Activated T-cell treated with anti-CD3 and anti-CD28 coated beads for 4 hours (primary cell): ENCODE measurements at regions not wholly inside any gene's neighbourhood (a gene's known extent, or its start where the extent isn't known, plus 50 kb on each side); places are given as distances from the start of the nearest gene placed in this dataset.

Experiments used
- DNase-seq: peaks from one replicate; pipeline ENCODE4 v3.0.0-alpha.2; 2020

DNA sequence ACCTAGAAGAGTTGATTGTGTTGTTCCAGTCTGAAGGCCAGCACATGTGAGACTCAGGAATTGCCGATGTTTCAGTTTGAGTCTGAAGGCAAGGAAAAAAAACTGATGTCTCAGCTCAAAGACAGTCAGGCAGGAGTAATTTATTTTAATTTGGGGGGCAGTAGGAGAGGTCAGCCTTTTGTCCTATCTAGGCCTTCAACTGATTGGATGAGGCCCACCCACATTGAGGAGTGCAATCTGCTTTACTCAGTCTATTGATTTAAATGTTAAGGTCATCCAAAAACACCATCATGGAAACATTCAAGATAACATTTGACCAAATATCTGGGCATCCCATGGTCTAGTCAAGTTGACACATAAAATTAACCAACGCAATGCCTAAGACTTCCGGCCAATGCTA is 288.9 kb downstream of the CDK5RAP2 start:
- no peak for DNase-seq

DNA sequence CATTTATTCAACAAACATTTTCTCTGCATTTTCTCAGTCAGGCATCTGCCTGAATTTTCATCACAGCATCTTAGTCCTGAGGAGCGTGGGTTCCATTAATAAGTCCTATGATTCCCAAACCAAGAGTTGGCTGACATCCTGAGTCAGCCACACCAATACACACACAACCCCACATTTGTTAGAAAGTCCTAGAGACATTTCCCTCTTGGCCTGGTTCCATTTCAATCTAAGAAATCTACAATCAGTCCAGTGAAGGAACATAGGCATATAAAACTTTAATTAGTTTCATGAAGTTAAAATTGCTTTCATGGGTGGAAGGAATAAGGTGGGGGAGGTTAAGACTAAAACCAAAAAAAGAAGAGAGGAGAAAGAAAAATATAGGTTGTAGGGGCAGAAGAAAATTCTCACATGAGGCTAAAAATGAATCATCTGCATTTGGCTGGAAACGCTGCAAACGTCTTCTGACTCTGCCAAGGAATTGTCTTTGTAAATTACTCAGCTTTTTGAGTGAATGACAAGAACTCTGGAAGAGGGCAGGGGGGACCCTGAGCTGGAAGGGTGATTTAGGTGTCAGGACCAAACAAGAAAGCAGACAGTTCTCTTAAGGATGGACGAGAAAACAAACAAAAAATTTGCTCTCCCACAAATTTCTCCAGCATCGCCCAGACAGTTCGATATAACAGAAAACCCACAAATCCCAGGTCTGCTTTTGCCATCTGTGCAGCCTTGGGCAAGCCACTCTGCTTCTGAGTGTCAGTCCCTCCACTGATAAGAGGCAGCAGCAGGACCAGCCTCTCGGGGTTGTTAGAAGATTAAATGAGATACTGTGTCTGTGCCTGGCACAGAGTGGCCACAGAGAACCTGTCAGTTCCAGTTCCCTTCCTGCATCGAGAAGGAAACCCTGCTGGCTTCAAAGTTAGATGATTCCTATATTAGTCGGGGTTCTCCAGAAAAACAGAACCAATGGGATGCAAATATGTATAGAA is 289.7 kb downstream of the CDK5RAP2 start:
- DNase-seq, result no peak

DNA sequence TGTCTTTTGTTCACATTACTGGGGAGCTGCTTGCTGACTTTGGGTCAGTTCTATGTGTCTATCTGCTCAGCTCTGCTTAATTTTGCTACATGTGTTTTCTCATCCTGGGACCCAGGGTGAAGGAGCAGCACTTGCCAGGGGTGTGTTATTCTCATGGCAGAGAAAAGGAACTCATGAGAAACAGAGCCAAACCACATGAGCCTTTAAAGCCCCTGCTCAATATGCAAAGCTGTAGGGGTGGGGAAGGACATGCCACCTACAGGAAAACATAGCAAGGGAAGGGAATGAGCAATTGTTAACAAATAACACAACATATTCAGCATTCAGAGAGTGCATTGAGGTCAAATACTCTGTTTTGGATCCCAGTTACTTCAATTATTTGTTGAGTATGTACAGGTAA is 290.9 kb downstream of the CDK5RAP2 start:
- no peak for DNase-seq

DNA sequence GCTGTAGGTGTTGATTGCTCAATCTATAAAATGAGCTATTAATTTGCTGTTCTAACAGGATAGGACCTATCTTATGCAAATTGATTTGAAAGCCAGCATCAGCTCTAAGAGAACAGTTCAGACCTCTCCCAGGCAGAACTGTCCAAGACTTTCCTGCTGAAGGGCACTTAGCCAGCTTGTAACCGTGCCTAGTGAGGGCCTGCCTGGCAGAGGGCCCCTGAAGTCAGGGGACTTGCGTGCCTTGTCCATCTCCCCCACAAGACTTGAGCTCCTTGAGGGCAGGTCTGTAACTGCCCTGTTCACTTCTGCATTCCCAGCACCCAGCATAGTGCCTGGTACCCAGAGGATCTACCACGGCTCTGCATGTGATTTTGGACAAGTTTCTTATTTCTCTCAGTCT is 293.4 kb downstream of the CDK5RAP2 start:
- no peak for DNase-seq

DNA sequence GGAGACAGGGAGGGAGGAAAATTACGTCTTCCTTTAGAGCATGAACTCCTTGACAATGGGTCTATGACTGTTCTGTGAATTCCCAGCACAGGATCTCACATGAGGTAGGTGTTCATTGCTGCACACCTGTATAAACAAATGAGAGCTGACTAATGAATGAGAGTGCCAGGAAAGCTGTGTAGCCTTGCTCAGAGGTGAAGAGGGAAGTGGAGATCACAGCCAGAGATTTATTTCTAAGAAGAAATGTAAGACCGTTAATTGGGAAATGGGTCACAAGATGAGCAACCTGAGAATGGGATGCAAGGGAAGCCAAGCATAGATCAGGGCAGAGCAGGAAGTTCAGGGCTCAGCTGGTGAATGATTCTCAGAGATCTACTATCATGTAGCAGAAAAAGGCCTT is 295.1 kb downstream of the CDK5RAP2 start:
- no peak for DNase-seq

DNA sequence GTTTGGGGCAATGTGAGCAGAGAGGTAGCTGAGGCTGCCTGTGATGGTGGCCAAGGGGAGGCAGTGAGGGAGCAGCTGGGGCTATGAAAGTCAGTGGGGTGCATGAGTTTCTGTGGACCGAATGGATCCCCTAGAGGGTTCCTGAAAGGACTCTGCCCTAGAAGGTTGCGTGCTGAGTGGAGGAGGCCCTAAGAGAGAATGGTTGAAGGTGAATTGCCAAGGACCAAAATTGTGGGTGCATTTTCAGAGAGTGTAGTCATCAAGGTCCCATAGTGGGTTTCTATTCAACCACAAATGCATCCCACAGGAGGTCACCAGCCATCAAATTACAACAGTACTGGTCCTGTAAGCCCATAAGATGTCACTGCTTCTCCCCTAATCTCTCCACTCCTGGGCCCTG is 298.3 kb downstream of the CDK5RAP2 start:
- no peak for DNase-seq

DNA sequence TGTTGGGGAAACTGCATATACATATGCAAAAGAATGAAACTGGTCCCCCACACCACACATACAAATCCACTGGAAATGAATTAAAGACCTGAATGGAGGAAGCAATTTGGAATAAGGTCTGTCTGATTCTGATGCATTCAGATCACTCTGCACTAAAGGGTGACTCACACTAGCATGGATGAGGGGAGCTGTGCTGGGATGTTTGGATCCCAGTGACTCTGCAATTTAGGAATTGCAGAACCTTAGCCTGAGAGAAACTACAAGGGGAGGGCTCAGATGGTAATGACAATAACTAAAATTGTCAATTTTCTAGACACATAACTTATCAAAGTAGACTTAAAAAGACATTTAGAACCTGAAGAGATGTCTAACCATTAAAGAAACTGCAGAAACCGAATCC is 312.0 kb downstream of the CDK5RAP2 start:
- no peak for DNase-seq

DNA sequence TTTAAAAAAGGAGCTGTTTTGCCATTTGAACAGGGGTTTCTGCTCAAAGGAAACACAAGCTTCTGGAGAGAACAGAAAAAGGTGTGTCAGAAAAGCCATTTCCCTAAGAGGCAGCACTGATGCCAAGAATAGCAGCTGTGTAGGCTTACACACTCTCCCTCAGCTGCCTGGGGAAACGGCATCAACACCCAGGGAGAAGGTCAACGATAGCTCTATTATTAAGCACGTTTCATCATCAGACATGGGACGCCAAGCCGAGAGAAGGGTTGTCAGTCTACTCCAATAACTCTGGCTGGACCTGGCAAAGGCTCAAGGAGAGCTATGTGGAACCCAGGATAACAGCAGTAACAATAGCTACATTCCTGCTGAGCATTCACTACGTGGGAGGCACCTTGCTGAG is 314.2 kb downstream of the CDK5RAP2 start:
- DNase-seq, result no peak

DNA sequence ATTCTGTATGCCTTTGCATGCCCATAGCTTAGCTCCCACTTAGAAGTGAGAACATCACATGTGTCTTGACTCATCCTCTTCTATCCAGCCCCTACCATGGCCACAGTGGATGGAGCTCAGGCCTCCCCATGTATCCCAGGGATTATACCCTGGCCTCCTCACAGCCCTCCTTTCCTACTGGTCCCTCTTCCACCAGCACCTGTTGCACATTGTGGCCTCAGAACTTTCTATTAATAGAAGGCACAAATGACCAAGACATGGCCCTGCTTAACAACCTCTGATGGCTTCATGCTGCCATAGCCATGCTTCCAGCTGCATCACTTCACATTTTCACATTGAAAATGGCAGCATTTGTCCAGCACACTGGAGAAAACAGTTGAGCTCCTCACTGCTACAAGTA is 315.4 kb downstream of the CDK5RAP2 start:
- no peak for DNase-seq

DNA sequence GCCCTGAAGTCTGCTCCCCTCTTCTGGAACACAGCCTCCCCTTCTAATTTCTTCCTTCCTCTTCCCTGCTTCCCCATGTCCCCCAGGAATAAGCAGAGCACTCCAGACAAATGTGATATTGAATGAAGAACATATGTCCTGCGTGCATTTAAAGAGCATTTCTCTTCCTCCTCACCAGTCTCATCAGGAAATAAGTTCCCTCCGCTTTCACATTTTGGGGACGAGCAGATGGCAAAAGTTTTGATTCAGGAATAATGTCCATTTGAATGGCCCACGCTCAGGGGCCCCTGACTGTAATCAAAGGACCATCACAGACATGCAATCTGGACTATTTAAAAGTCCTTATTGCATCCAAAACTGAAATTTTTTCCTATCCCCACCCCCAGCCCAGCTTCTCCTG is 316.1 kb downstream of the CDK5RAP2 start:
- DNase-seq, result no peak

DNA sequence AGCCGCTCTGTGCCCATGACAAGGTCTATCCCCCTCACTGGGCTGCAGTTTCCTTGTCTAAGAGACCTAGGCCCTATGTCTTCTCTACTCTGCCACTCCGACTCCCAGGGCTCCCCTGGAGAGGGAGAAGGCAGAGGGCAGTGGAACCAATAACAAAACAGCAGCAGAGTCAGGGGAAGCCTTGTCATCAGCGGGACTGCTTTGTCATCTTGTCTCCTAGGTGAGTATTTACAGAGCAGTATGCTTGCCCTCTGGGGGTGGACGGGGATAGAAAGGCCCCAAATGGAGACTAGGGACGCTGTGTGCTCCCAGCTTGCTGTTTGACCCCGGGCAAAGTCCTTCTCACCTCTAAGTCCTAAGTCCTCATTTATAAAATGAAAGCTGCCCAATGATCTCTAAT is 318.5 kb downstream of the CDK5RAP2 start:
- DNase-seq, result no peak

DNA sequence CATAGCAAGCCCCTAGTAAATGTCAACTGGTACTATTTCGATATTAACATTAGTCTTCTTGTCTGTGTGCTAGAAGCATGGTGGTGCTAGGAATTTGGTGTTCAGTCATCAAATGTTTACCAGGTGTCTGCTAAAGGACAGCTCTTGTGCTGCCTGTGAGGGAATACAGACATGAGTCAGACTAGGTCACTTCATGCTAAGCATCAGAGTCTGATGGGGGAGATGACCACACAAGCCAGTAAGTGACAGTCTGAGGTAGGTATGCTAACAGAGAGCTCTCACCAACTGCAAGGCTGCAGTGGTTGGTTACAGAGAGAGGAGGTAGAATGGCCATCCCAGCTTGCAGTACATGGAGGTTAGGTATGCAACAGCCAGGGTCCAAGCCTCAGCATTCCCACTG is 320.9 kb downstream of the CDK5RAP2 start:
- DNase-seq, result no peak

DNA sequence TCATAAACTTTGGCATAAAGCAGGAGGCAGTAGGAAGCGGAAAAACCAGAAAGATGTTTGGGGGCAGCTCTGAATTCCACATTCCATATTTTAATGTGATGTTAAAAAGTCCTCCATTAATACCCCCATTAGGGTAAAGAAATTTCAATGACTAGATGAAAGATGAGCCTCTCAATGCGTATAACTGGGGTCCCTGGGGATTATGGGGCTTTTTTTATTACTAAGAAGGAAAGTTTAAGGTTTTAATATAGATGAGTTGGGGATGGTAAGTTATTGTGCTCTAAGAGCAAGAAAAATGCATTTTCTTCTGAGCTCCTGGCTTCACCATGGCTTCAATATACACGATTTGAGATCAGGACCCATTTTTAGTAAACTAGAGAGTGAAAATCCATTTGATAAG is 321.9 kb downstream of the CDK5RAP2 start:
- DNase-seq, result no peak

DNA sequence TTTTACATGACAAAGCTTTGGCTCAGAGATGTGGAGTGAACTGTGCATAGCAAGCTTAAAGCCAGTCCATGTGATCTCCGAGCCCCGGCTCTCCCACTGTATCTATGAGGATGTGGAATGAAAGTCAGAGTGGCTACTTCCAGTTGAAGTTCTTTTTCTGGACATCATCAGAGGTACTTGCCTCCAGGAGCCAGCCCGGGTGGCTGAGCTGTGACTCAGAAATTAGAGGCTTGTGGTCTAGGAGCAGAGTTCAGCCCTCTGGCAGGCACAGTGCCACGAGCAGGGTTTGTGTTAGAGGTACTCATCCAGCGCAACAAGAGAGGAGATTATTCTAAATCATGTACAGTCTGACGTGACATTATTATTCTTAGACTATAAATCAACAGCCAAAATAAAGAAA is 322.5 kb downstream of the CDK5RAP2 start:
- no peak for DNase-seq

DNA sequence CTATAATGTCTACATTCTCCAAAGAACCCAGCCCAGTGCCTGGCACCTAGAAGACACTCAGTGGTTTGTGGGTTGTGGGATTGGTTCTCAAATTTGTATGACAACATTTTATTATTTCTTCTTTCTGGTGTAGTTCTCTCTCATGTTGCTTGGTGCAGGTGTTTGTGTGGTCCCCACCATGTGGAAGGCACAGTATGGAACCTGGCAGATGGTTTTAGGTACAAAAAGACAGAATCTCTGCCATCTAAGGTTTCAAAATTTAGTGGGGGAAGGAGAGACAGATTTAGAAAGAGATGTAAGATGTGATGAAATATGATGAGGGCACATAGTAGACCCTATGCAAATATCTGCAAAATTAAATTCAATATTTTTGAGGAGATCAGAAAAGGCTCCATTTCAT is 323.8 kb downstream of the CDK5RAP2 start:
- DNase-seq, result no peak

DNA sequence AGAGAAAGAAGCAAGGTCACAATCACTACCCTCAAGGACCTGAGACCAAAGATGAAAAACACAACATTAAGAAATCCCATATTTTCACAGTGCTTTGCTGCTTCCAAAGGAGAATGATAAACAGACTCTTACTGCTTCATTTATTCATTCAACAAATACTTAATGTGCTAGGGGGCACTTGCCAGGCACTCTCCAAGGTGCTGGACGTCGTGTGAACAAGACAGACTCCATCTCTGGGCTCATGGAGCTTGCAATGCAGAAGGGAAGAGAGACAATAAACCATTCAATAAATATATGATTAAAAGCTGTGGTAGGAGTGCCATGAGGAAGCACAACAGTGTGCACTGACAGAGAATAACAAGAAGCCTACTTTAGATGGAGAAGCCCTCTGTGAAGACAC is 327.7 kb downstream of the CDK5RAP2 start:
- DNase-seq, result no peak

DNA sequence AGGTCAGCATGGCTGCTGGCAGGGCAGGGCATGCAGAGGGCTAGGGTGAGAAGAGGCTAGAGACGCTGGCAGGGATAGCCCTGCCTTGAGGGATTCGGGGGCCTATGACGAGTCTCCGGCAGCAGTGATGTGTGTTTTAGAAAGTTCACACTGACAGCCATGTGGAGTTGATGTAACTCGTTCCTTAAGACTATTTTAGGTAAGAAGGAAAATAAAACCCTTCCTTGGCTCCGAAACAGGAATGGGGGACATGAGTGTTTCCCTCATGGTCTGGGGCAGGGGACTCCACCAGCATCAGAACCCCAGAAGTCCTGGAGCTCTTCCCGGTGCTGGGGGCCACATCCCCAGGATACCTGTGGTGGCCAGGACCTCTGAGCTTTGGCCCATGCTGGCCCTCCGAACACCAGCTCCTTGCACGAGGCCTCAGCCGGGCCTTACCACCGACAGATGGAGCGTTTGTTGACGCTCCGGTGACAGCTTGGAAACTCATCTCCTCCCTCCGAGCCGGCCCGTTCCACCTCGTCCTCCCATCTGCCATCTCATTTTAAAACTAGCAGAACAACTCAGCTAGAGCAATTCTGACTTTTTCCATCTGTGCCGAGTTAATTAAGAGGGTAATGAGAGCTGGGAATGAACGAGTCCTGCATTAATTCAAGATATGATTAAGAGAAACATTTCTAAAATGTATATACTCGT is 337.7 kb downstream of the CDK5RAP2 start:
- DNase-seq, result no peak

DNA sequence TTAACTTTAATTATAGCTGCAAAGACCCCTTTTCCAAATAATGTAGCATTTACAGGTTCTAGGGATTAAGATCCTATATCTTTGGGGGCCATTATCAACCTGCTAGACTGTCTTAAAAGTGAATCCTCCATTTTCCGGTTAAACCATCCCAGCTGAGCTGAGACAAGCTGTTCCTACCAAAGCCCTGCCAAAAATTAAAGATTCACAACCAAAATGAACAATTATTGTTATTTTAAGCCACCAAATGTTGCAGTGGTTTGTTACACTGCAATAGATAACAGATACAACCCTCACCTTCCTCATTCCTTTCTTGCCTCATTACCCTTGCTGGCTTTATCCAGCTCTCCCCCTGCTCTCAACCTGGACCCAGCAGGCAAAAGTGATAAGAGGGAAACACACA is 343.4 kb downstream of the CDK5RAP2 start:
- DNase-seq, result no peak

DNA sequence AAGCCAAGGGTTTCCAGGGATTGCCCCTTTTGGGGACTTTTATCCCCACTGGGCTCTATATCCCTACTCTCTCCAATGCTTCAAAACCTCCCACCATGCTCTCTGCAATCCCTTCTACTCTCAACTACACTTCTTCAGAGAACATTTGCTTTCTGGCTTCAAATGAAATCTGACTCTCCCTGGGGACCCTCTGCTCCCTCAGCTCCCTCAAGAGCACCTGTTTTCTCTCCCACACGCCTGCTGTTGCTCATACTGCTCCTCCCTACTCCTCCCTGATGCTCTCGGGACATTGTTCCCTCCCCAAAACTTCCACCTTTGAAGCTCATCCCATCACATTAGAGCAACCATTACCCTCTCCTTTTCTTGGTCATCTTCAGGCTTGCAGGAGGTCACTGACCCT is 344.9 kb downstream of the CDK5RAP2 start:
- no peak for DNase-seq

DNA sequence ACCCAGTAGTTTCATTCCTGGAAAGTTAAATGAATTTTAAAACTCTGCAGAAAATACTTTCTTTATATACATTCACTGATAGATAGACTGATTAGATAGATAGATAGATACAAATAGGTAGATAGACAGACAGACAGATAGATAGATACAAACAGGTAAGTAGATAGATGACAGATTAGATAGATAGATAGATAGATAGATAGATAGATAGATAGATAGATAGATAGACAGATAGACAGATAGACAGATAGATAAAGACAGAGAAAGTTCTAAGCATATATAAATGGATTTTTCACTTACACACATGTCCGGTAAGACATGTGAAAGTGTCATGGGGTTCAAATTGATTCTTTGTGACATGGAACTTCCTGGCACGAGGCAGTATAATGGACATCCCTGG is 349.7 kb downstream of the CDK5RAP2 start:
- no peak for DNase-seq

DNA sequence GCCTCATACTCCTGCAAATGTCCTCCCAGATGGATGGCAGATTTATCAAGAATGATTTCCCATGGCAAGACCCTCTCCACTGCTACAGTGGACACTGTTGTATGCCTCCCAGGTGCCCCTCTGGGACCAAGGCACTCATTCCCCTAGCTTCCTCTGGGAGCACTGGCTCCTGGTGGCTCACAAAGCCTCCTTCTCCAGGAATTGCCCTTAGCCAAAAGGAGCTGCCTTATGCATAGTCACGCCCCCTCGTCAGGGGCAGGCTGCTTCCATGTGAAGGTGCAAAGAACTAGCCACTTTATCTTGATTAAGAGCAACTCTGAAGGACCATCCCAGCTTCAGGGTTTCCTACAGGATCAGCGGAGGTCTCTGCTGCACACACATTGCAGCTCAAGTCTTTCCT is 358.1 kb downstream of the CDK5RAP2 start:
- DNase-seq, result no peak

DNA sequence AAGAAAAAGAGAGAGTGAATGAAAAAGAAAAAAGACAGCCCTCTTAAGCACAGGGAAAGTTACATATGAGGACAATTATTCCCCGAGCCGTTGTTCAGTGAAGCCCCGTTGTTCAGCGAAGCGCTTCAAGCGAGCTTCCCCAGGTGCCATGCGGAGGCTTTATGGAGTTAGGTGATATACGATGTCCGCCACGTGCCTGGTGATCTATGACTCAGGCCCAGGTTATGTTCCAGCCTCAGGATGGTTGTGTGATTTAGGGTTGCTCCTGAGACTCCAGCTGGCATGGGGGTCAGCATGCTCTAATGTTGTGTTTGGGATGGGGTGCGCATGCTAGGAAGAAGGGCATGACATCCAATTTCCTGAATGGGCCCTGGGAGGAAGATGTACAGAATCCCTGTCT is 365.6 kb downstream of the CDK5RAP2 start:
- DNase-seq, result no peak

DNA sequence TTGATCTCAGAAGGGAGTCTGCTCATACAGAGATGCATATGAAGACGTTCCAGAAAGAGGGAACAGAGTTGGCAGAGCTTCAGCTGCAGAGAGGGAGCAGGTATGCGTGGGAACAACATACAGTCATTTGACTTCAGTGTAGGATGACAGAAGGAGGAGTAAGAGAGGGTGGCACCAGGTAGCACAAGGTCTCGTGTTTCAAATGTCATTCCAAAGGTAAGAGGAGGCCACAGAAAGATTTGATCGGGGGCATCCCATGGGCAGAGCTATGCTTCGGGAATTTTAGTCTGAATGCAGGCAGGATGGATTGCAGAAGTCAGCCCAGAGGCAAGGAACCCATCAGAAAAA is 367.1 kb downstream of the CDK5RAP2 start:
- DNase-seq, result no peak

DNA sequence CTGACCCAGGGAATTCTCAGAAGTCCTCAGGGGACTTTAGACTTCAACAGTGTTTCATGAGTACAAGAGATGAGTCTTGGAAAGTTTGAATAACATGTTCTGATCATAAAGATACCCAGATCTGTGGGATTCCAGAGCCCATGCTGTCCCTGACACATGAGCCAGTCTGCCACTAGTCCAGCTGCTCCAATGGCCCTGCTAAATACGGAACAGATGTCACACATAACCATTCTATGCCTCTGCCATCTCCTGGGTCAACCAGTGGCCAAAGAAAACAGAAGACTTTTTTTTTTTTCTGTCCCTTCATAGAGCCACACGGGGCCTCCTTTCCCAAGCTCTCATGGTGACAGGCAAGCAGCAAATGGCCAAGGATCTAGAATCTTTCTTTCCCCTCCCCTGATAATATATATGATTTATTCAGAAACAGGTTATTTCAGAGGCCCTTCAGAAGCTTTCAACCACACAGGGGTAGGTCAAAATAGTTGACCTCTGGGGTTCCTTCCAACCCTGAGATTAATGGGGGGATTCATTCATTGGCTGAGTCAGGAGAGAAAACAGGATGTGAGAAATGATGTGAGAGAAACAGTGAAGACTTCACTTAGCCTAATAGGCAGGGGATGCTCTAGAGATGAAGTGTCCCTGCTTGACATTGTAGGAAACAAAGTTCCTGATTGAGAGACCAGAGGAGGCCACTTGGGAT is 367.7 kb downstream of the CDK5RAP2 start:
- no peak for DNase-seq
